Common myeloid progenitor, CD34-positive (primary cell): ENCODE measurements at regions not wholly inside any gene's neighbourhood (a gene's known extent, or its start where the extent isn't known, plus 50 kb on each side); places are given as distances from the start of the nearest gene placed in this dataset.

ENCODE experiments used
- CTCF ChIA-PET: fragments of 350-600 bp; sonication (Branson Sonifier 250); formaldehyde crosslinking; loops from one replicate; lab custom pipeline; 2021; ENCODE audit warnings: antibody characterized with exemption; lab: Charles Lee
- POLR2A ChIA-PET: fragments of 350-600 bp; sonication (Branson Sonifier 250); formaldehyde crosslinking; loops from one replicate; lab custom pipeline; 2021; ENCODE audit warnings: antibody characterized with exemption; lab: Charles Lee
- DNase-seq, 3 donors: peaks; one replicate each; pipeline versions ENCODE4 v3.0.0 to v3.0.0-alpha.2; 2013
- H3K27ac ChIP-seq, 2 experiments: 1 replicate in 1 of 2; 2 replicates in 1 of 2; pipeline ENCODE4 v1.7.0; 2013; ENCODE audit warnings: inconsistent platforms in 2 of 2, low read length in 2 of 2, mild to moderate bottlenecking in 2 of 2, low read depth in 1 of 2, moderate library complexity in 1 of 2; ENCODE audit not compliant: severe bottlenecking in 2 of 2, insufficient read depth in 1 of 2, poor library complexity in 1 of 2
- H3K27me3 ChIP-seq, 5 experiments: replicated peaks in 2 of 5; 1 replicate in 3 of 5; 2 replicates in 2 of 5; pipeline versions ENCODE4 v1.6.1 to v1.7.0; 2013; ENCODE audit warnings: low read length in 4 of 5, mild to moderate bottlenecking in 2 of 5, moderate library complexity in 2 of 5, inconsistent platforms in 1 of 5; ENCODE audit not compliant: insufficient read depth in 5 of 5, control insufficient read depth in 4 of 5
- H3K36me3 ChIP-seq, 4 experiments: 1 replicate in 2 of 4; 2 replicates in 2 of 4; pipeline versions ENCODE4 v1.6.1 to v1.7.0; 2013; ENCODE audit warnings: low read length in 3 of 4, control low read depth in 1 of 4, mild to moderate bottlenecking in 1 of 4; ENCODE audit not compliant: control insufficient read depth in 4 of 4, insufficient read depth in 4 of 4
- H3K4me1 ChIP-seq, 4 experiments: 1 replicate in 3 of 4; 2 replicates in 1 of 4; pipeline versions ENCODE4 v1.6.1 to v1.7.1; 2013; ENCODE audit warnings: low read length in 3 of 4, mild to moderate bottlenecking in 3 of 4, control low read depth in 1 of 4, inconsistent platforms in 1 of 4, moderate library complexity in 1 of 4; ENCODE audit not compliant: control insufficient read depth in 4 of 4, insufficient read depth in 4 of 4; ENCODE audit errors: control extremely low read depth in 1 of 4
- H3K4me3 ChIP-seq, 7 experiments: 1 replicate in 4 of 7; 2 replicates in 3 of 7; pipeline versions ENCODE4 v1.5.1 to v1.7.0; 2013; ENCODE audit warnings: mild to moderate bottlenecking in 7 of 7, low read length in 6 of 7, moderate library complexity in 6 of 7, inconsistent platforms in 2 of 7, low read depth in 2 of 7, control low read depth in 1 of 7; ENCODE audit not compliant: insufficient read depth in 4 of 7, control insufficient read depth in 1 of 7; ENCODE audit errors: extremely low read depth in 1 of 7
- H3K9me3 ChIP-seq, 5 experiments: 1 replicate in 4 of 5; 2 replicates in 1 of 5; pipeline versions ENCODE4 v1.6.1 to v1.7.1; 2013; ENCODE audit warnings: low read length in 4 of 5, mild to moderate bottlenecking in 2 of 5, inconsistent platforms in 1 of 5, low read depth in 1 of 5, moderate library complexity in 1 of 5; ENCODE audit not compliant: control insufficient read depth in 4 of 5, insufficient read depth in 2 of 5; ENCODE audit errors: control extremely low read depth in 1 of 5
- WGBS: methylation state at CpG from one replicate; pipeline ENCODE4 v1.1.5; 2013; ENCODE audit not compliant: insufficient coverage; 5-methylcytosine and 5-hydroxymethylcytosine counted together

DNA sequence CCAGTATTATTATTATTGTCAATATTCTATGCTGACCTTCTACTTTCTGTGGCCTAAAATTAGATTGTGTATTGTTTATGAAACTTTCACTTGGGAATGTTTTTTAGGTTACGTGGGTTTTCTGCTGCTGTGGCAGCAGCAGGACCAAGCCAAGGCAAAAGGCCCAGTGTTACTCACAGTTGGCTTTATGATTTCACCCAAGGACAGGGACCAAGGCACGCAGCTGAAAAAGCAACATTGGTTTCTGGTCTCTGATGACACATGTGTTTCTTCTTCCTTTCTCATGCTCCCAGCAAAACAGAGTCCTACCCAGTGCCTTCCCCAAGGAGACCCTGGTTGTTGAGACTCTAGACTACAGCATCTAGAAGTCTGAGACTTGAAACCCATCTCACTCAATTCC, 413.7 kb downstream of the SETD4 start:
- no peaks in the 10 kb centered on the region for H3K9me3 ChIP-seq
- 100% methylated on average over 1 of the region's 2 CpGs for WGBS
- H3K27me3 ChIP-seq: no peaks in the 10 kb centered on the region
- ChIA-PET CTCF (no interaction called here), POLR2A (no interaction called here)
- H3K36me3 ChIP-seq: no peaks in the 10 kb centered on the region
- no peak for DNase-seq
- no peak overlapping the region for H3K27ac ChIP-seq
- H3K4me1 ChIP-seq: no peaks in the 10 kb centered on the region
- H3K4me3 ChIP-seq: no peak overlapping the region

DNA sequence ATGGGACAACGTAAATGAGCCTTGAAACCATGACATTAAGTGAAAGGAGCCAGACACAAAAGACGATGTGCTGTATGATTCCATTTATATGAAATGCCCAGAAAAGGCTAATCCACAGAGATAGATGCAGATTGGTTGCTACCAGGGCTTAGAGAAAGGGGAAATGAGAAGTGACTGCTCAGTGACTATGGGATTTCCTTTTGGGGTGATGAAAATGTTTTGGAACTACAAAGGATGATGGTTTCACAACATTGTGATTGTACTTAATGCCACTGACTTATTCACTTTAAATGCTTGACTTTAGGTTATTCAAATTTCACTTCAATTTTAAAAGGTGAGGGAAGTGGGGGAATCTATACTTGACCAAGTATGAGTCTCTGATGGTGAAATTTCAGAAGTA, 414.3 kb downstream of the SETD4 start:
- no peak for DNase-seq
- POLR2A ChIA-PET: no interaction called here
- Histone ChIP-seq H3K27me3 (no peaks in the 10 kb centered on the region), H3K9me3 (no peaks in the 10 kb centered on the region), H3K4me3 (no peak overlapping the region), H3K36me3 (no peaks in the 10 kb centered on the region), H3K27ac (no peak overlapping the region), H3K4me1 (no peaks in the 10 kb centered on the region)
- CTCF ChIA-PET: no interaction called here
- 100% methylated on average over 2 of the region's 2 CpGs for WGBS

DNA sequence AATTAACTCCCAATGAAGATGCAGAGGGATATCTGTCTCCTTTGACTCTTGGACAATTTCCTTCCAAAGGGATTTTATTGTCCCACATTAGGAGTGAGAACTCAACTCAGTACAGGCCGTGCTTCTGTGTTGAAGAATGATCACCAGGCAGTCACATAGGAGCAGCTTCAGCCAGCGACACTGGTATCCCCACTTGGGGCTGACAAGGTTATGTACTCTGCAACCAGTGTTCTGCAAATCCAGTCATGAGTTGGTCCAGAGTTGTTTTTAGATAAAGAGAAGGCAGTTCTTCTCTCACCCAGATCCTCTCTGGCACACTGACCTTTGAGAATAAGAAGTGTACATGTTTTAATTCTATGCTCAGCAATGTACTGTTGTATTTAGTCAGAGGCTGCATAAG, 415.8 kb downstream of the SETD4 start:
- no peak for DNase-seq
- Histone ChIP-seq H3K4me1 (no peaks in the 10 kb centered on the region), H3K27me3 (no peaks in the 10 kb centered on the region), H3K36me3 (no peaks in the 10 kb centered on the region), H3K9me3 (no peaks in the 10 kb centered on the region), H3K4me3 (no peak overlapping the region), H3K27ac (no peak overlapping the region)
- POLR2A ChIA-PET: no interaction called here
- 100% methylated on average over 2 of the region's 2 CpGs for WGBS
- CTCF ChIA-PET: no interaction called here

DNA sequence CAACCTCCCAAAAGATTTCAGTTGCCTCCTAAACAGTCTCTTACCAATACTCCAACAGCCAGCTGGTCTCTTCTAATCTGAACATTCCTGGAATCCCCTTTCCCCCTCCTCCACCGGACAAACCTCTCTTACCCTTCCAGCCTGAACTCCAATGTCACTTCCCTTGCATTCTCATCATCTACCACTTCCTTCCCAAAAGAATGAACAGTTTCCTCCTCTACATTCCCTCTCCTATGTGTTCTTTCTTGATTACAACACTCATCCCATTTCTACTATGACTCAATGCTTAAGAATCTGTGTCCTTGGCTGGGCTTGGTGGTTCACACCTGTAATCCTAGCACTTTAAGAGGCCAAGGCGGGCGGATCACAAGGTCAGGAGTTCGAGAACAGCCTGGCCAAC, 417.1 kb downstream of the SETD4 start:
- ChIA-PET POLR2A (no interaction called here), CTCF (no interaction called here)
- DNase-seq: no peak
- no peak overlapping the region for H3K4me3 ChIP-seq
- H3K9me3 ChIP-seq: no peaks in the 10 kb centered on the region
- no peaks in the 10 kb centered on the region for H3K36me3 ChIP-seq
- no peaks in the 10 kb centered on the region for H3K4me1 ChIP-seq
- no peaks in the 10 kb centered on the region for H3K27me3 ChIP-seq
- H3K27ac ChIP-seq: no peak overlapping the region
- 91% methylated on average over 4 of the region's 4 CpGs for WGBS

DNA sequence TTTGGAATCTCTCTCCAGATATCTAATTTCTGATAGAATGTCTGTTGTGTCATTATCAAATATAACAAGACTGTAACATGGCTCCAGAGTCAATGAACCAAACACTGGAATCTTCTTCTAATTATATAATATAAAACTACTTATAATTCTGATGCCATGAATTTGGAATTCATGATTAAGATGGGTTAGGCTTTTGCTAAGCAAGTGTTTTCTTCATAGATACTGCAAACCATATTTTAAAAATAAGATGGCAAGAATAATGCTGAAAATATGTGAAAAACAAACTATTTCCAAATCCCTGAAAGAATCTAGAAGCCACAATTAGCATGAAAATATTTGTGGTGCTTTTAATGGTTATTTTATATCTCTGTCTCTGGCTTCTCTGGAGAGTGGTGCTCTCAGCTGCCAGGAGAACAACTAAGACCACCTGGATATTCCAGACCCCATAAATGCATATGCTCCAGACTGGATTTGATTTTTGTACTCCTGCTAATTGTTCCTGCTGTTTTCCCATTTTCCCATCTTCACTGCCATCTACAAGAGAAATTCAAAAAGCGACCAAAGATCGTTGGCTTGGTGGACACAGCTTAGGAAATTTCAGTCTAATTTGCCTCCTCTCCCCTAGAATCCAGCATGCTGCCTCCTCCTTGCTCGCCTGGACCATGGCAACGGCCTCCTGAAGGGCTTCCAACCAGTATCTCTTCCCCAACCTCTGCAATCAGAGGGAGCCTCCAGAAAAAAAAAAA, 418.9 kb downstream of the SETD4 start:
- CTCF ChIA-PET: interaction anchor here (1.5 kb wide), 1 partner anchor 40 kb away, joined by 3 read pairs; no protein-coding TSS in a partner anchor
- POLR2A ChIA-PET: no interaction called here
- WGBS: 100% methylated on average over 1 of the region's 4 CpGs
- DNase-seq: no peak
- H3K27ac ChIP-seq: no peak overlapping the region
- H3K36me3 ChIP-seq: no peaks in the 10 kb centered on the region
- H3K9me3 ChIP-seq: no peaks in the 10 kb centered on the region
- no peaks in the 10 kb centered on the region for H3K4me1 ChIP-seq
- no peak overlapping the region for H3K4me3 ChIP-seq
- H3K27me3 ChIP-seq: no peaks in the 10 kb centered on the region

DNA sequence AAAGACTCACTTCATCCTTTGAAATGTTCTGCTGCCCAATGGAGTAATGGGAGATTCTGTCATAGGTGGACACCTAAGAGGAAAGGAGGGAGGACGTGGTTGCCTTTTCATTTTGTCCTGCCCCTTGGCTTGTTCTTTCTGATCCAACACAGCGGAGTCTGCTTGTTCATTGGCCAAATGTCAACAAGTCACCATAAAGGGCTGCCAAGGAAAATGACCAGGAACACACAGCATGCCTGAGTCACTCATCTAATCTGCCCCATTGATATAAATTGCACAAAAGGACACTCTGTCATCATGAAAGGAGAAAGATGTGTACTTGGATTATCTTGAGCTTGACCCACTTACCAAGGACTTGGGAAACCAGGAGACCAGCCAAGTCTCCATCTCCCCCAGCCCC, 422.9 kb downstream of the SETD4 start:
- Histone ChIP-seq H3K9me3 (no peaks in the 10 kb centered on the region), H3K4me1 (no peaks in the 10 kb centered on the region), H3K4me3 (no peak overlapping the region), H3K36me3 (no peaks in the 10 kb centered on the region), H3K27me3 (no peaks in the 10 kb centered on the region), H3K27ac (no peak overlapping the region)
- ChIA-PET CTCF (no interaction called here), POLR2A (no interaction called here)
- 100% methylated on average over 1 of the region's 2 CpGs for WGBS
- no peak for DNase-seq

DNA sequence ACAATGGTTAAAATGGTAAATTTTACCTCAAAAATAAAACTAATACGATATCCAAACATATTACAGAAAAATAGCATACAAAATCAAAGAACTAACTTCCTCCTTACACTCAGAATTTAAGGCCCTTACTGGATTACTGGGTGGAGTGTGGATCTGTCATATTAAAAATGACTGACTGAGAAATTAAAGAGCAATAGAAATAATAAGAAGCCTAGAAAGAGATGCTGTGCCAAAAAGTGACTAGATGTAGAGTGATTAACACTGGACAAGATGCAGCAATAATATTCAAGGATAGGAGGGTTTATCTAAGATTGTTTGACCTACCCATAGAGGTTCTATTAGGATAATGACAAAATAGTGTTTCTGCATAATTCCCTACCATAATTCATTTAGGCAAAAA, 424.3 kb downstream of the SETD4 start:
- CTCF ChIA-PET: no interaction called here

More for the DNA sequence above, 424.3 kb downstream of the SETD4 start:
- Histone ChIP-seq H3K4me3 (no peak overlapping the region), H3K9me3 (no peaks in the 10 kb centered on the region), H3K27ac (no peak overlapping the region), H3K27me3 (no peaks in the 10 kb centered on the region), H3K4me1 (no peaks in the 10 kb centered on the region), H3K36me3 (no peaks in the 10 kb centered on the region)
- no peak for DNase-seq
- no CpG with 5 or more reads among the region's 1 CpG for WGBS
- POLR2A ChIA-PET: no interaction called here
